ENCODE measurements at regions not wholly inside any gene's neighbourhood (a gene's known extent, or its start where the extent isn't known, plus 50 kb on each side); places are given as distances from the start of the nearest gene placed in this dataset.
"Not testable (repeated sequence)": the region's sequence is repeated elsewhere in the genome, so short reads cannot be mapped to it uniquely, and the experiment has no call there.

DNA sequence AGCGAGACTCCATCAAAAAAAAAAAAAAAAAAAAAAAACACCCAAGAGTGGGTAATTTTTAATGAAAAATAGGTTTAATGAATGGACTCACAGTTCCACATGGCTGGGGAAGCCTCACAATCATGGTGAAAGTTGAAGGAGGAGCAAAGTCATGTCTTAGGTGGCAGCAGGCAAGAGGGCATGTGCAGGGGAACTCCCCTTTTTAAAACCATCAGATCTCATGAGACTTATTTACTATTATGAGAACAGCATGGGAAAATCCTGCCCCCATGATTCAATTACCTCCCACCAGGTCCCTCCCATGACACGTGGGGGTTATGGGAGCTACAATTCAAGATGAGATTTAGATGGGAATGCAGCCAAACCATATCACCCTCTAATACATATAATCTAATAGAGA, 454.6 kb upstream of the PTGER4 start:
- TF ChIP-seq CTCF, POLR2A (IDR thresholded peaks at IDR 0.05): not testable (repeated sequence)
